Osteocyte (in vitro differentiated cells): ENCODE measurements at regions not wholly inside any gene's neighbourhood (a gene's known extent, or its start where the extent isn't known, plus 50 kb on each side); places are given as distances from the start of the nearest gene placed in this dataset.

ENCODE experiments used
- DNase-seq: peaks from one replicate; pipeline ENCODE4 v3.0.0; 2021; ENCODE audit warnings: mixed read lengths; ENCODE audit not compliant: unreplicated experiment; ENCODE audit errors: extremely low spot score
- H3K27ac Mint-ChIP-seq: one replicate; pipeline ENCODE4 v1.8.0; 2021; ENCODE audit warnings: mild to moderate bottlenecking, mixed read lengths; ENCODE audit not compliant: unreplicated experiment
- H3K27me3 Mint-ChIP-seq: one replicate; pipeline ENCODE4 v1.8.0; 2021; ENCODE audit warnings: mixed read lengths; ENCODE audit not compliant: unreplicated experiment
- H3K36me3 Mint-ChIP-seq: one replicate; pipeline ENCODE4 v1.8.0; 2021; ENCODE audit warnings: mixed read lengths; ENCODE audit not compliant: unreplicated experiment
- H3K4me1 Mint-ChIP-seq: one replicate; pipeline ENCODE4 v1.8.0; 2021; ENCODE audit warnings: mixed read lengths; ENCODE audit not compliant: unreplicated experiment
- H3K4me3 Mint-ChIP-seq: one replicate; pipeline ENCODE4 v1.8.0; 2021; ENCODE audit warnings: mild to moderate bottlenecking, moderate library complexity, mixed read lengths; ENCODE audit not compliant: unreplicated experiment
- H3K9me3 Mint-ChIP-seq: one replicate; pipeline ENCODE4 v1.8.0; 2021; ENCODE audit warnings: mixed read lengths; ENCODE audit not compliant: unreplicated experiment
- TF ChIP-seq, protein P1 (sequence below): fragments of 200-600 bp; sonication (generic); IDR thresholded peaks from 2 replicates; pipeline ENCODE4 v1.5.0; 2021; ENCODE audit warnings: antibody characterized with exemption, mild to moderate bottlenecking, moderate library complexity

- TF ChIP-seq, protein P1, sequence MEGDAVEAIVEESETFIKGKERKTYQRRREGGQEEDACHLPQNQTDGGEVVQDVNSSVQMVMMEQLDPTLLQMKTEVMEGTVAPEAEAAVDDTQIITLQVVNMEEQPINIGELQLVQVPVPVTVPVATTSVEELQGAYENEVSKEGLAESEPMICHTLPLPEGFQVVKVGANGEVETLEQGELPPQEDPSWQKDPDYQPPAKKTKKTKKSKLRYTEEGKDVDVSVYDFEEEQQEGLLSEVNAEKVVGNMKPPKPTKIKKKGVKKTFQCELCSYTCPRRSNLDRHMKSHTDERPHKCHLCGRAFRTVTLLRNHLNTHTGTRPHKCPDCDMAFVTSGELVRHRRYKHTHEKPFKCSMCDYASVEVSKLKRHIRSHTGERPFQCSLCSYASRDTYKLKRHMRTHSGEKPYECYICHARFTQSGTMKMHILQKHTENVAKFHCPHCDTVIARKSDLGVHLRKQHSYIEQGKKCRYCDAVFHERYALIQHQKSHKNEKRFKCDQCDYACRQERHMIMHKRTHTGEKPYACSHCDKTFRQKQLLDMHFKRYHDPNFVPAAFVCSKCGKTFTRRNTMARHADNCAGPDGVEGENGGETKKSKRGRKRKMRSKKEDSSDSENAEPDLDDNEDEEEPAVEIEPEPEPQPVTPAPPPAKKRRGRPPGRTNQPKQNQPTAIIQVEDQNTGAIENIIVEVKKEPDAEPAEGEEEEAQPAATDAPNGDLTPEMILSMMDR, result no peak
- Mint-ChIP-seq H3K36me3 (no peaks in the 10 kb centered on the region), H3K4me3 (no peak overlapping the region), H3K27me3 (no peaks in the 10 kb centered on the region), H3K9me3 (no peaks in the 10 kb centered on the region), H3K27ac (no peak overlapping the region), H3K4me1 (peaks cover 20% of the 10 kb centered on the region)
- no peak for DNase-seq
These were observed 96.1 kb upstream of the KCNG1 start for GRCh38 chr20:51118985-51119527.

- Mint-ChIP-seq H3K9me3 (no peaks in the 10 kb centered on the region), H3K4me1 (peaks cover 20% of the 10 kb centered on the region), H3K36me3 (no peaks in the 10 kb centered on the region), H3K27ac (no peak overlapping the region), H3K4me3 (no peak overlapping the region), H3K27me3 (no peaks in the 10 kb centered on the region)
- DNase-seq, result no peak
- TF ChIP-seq, protein P1, result no peak
These were observed 95.3 kb upstream of the KCNG1 start for GRCh38 chr20:51118216-51118615.

DNA sequence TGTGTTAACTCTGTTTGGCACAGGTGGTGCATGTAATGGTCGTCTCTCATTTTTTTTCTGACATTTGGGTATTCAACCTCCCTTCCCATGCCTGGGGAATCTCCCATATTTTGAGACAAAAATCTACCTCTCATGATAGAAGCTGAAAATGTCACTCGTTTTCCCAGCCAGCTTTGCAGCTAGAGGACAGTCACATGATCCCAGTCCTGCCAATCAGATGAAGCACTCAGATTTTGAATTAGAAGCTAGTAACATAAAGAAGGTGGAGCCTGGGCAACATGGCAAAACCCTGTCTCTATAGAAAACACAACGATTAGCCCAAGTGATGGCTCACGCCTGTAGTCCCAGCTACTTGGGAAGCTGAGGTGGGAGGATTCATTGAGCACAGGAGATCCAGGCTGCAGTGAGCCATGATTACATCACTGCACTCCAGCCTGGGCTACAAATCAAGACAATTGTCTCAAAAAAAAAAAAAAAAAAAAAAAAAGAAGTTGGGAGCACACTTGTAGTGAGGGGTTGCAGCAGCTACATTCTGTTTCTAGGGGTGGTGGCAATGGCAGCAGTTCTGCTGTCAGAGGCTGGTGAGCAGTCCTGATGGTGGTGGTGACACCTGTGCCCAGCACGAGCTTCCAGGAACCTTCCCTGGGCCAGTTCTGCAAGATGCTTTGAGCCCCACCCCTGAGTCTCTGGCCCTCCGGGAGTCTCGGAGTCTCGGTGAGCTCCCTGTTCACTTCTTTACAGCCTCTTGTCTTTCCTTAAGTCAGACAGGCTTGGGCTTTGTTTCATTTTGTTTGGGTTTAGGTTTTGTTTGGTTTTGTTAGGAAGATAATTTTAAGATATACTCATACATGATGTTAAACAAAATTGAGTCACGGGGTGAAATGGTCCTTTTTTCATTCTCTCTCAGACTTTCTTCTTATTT, 94.1 kb upstream of the KCNG1 start:
- Mint-ChIP-seq H3K4me1 (peaks cover 14% of the 10 kb centered on the region), H3K4me3 (no peak overlapping the region), H3K9me3 (no peaks in the 10 kb centered on the region), H3K36me3 (no peaks in the 10 kb centered on the region), H3K27me3 (no peaks in the 10 kb centered on the region), H3K27ac (no peak overlapping the region)
- DNase-seq, result no peak
- TF ChIP-seq, protein P1, result no peak

- Mint-ChIP-seq H3K27ac (no peak overlapping the region), H3K9me3 (no peaks in the 10 kb centered on the region)
- DNase-seq, result no peak
These were observed 88.4 kb upstream of the KCNG1 start for GRCh38 chr20:51111290-51111689.

More at GRCh38 chr20:51111290-51111689, 88.4 kb upstream of the KCNG1 start:
- Mint-ChIP-seq H3K4me3 (no peak overlapping the region), H3K4me1 (no peaks in the 10 kb centered on the region), H3K36me3 (no peaks in the 10 kb centered on the region), H3K27me3 (peaks cover 32% of the 10 kb centered on the region)
- TF ChIP-seq, protein P1, result no peak
